Thyroid gland (tissue), 4 donors: ENCODE measurements at regions not wholly inside any gene's neighbourhood (a gene's known extent, or its start where the extent isn't known, plus 50 kb on each side); places are given as distances from the start of the nearest gene placed in this dataset.
"Not testable (repeated sequence)": the region's sequence is repeated elsewhere in the genome, so short reads cannot be mapped to it uniquely, and the experiment has no call there.

Source experiments
- DNase-seq, 2 donors: peaks; one replicate each; pipeline ENCODE4 v3.0.0-alpha.2; 2019
- H3K27ac ChIP-seq, 3 donors: fragments of 200-600 bp; sonication (generic); 1 replicate in 2 of 3; 2 replicates in 1 of 3; pipeline ENCODE4 v1.5.1; 2016 to 2019; ENCODE audit warnings: mild to moderate bottlenecking in 1 of 3, moderate library complexity in 1 of 3
- H3K27me3 ChIP-seq: fragments of 200-600 bp; sonication (generic); one replicate; pipeline ENCODE4 v1.5.1; 2019
- H3K36me3 ChIP-seq, 2 donors: fragments of 200-600 bp; sonication (generic); one replicate each; pipeline ENCODE4 v1.5.1; 2016 to 2019
- H3K4me1 ChIP-seq, 2 donors: fragments of 200-600 bp; sonication (generic); one replicate each; pipeline ENCODE4 v1.5.1; 2017 to 2019
- H3K4me3 ChIP-seq, 3 donors: fragments of 200-600 bp; sonication (generic); replicated peaks in 1 of 3; 1 replicate in 2 of 3; 2 replicates in 1 of 3; pipeline ENCODE4 v1.5.1; 2016; ENCODE audit warnings: mild to moderate bottlenecking in 1 of 3
- H3K9me3 ChIP-seq: fragments of 200-600 bp; sonication (generic); one replicate; pipeline ENCODE4 v1.5.1; 2017
- POLR2A ChIP-seq, 2 donors: fragments of 450-650 bp; IDR thresholded peaks; one replicate each; pipeline ENCODE4 v1.6.1; 2017; ENCODE audit warnings: antibody characterized with exemption in 2 of 2, mild to moderate bottlenecking in 2 of 2, moderate library complexity in 1 of 2
- WGBS, 2 donors: methylation state at CpG; one replicate each; pipeline ENCODE4 v1.1.5; 2017; 5-methylcytosine and 5-hydroxymethylcytosine counted together
- intact Hi-C: fragments of 100-400 bp; cut with DNase I; formaldehyde crosslinking; loops from one replicate; pipeline ENCODE4 v1.15.1; 2023
- TF ChIP-seq, protein P1 (sequence below), 6 experiments: fragments of 200-600 bp in 3 of 6; fragments of 450-650 bp in 3 of 6; sonication (generic) in 3 of 6; IDR thresholded peaks; one replicate each; pipeline ENCODE4 v1.5.1; 2016 to 2019; ENCODE audit warnings: antibody characterized with exemption in 6 of 6, mild to moderate bottlenecking in 2 of 6, inconsistent platforms in 1 of 6, moderate library complexity in 1 of 6

DNA sequence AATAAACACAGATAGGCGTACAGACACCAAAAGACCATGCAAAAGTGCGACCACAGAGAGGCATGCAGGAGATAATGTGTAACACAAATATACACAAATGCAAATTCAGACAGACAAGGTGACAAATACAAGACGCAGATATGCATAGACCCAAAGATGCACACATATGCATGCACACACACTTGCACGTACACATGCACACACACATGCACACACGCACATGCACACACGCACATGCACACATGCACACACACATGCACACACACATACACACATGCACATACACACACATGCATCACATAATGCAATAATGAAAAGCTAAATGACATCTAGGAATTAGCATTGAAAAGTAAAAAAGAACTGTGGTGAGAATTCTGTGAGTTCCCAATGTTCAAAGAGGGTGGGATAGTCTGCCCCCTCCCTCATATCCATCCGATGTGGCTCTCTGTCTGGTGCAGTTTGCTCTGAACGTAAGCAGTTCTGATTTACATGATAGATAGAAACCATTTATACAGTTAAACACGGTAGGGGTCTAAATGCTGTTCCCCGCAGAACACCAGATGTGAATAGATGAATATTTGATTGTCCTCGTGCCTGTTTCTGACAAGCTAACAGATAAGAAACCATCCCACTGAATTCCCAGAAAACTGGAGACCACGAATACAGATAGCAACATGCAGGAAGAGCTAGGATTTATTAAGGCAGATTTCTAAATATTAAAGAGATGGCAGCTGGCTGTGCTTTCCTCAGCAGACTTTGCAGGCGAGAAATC, 186.1 kb downstream of the TMEM114 start:
- no peaks in the 10 kb centered on the region for H3K36me3 ChIP-seq
- no peaks in the 10 kb centered on the region for H3K4me1 ChIP-seq
- WGBS, 2 donors, result 75 to 82% methylated on average over 13 of the region's 13 CpGs
- intact Hi-C loops, result no loop called here
- no peak for DNase-seq
- H3K4me3 ChIP-seq, result no peak overlapping the region
- H3K9me3 ChIP-seq, result no peaks in the 10 kb centered on the region
- no peaks in the 10 kb centered on the region for H3K27me3 ChIP-seq
- H3K27ac ChIP-seq, result no peak overlapping the region
- TF ChIP-seq, protein P1, sequence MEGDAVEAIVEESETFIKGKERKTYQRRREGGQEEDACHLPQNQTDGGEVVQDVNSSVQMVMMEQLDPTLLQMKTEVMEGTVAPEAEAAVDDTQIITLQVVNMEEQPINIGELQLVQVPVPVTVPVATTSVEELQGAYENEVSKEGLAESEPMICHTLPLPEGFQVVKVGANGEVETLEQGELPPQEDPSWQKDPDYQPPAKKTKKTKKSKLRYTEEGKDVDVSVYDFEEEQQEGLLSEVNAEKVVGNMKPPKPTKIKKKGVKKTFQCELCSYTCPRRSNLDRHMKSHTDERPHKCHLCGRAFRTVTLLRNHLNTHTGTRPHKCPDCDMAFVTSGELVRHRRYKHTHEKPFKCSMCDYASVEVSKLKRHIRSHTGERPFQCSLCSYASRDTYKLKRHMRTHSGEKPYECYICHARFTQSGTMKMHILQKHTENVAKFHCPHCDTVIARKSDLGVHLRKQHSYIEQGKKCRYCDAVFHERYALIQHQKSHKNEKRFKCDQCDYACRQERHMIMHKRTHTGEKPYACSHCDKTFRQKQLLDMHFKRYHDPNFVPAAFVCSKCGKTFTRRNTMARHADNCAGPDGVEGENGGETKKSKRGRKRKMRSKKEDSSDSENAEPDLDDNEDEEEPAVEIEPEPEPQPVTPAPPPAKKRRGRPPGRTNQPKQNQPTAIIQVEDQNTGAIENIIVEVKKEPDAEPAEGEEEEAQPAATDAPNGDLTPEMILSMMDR (IDR thresholded peaks at IDR 0.05), result no peak
- no peak for TF ChIP-seq POLR2A (IDR thresholded peaks at IDR 0.05)

DNA sequence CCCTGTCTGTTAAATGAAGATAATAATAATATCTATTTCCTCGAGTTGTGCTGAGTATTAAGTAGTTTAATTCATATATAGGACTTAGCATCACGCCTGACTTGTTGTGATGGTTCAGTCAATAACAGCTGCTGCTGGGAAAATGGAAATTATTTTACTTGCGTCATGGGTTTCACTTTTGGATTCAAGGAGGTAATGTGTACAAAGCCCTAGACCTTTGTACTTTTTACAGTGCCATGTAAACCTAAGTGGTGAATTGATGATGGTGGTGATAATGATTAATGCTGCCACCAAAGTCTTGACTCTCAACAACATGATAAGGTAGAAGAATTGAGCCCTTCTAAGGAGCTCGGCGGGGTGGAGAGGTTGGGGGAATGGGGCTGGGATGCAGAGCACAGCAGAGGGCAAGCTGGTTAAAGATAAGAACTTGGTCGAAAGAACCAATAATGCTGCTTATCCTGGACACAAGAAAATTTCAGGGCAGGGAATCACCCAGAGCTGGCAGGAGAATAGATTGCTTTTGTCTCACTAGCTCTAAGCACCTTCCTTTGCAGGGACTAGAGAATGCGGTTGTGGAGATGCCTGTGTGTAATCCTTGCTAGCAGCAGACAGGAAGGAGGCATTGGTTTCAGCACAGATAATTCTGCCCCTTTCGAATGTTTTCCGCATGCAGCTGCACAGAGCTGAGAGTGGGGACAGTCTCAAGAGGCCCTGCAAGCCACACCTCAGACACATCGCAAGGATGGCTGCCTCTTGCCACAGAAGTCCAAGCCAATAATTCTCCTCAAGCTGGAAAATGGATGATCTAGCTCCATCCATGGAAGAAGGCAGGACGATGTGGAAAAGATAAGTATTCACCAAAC, 187.1 kb downstream of the TMEM114 start:
- no peaks in the 10 kb centered on the region for H3K36me3 ChIP-seq
- TF ChIP-seq, protein P1 (IDR thresholded peaks at IDR 0.05), result no peak
- TF ChIP-seq POLR2A (IDR thresholded peaks at IDR 0.05), result no peak
- no peaks in the 10 kb centered on the region for H3K27me3 ChIP-seq
- WGBS, 2 donors, result 54 to 64% methylated on average over 11 of the region's 11 CpGs
- no peak for DNase-seq
- H3K27ac ChIP-seq, result no peak overlapping the region
- H3K9me3 ChIP-seq, result no peaks in the 10 kb centered on the region
- H3K4me1 ChIP-seq, result no peaks in the 10 kb centered on the region
- no peak overlapping the region for H3K4me3 ChIP-seq
- intact Hi-C loops, result no loop called here

DNA sequence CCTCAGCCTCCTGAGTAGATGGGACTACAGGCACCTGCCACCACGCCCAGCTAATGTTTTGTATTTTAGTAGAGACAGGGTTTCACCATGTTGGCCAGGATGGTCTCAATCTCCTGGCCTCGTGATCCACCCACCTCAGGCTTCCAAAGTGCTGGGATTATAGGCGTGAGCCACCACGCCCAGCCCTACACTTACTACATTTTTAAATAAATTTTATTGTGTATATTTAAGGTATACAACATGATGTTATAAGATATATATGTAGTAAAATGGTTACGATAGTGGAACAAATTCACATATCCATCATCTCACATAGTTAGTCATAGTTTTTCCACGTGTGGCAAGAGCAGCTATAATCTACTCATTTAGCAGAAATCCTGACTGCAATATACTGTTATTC, 189.6 kb downstream of the TMEM114 start:
- intact Hi-C loops, H3K4me3 ChIP-seq, DNase-seq, H3K27me3 ChIP-seq, H3K4me1 ChIP-seq, H3K9me3 ChIP-seq, H3K36me3 ChIP-seq, H3K27ac ChIP-seq: not testable (repeated sequence)
- WGBS, 2 donors, result 77 to 88% methylated on average over 6 of the region's 6 CpGs

DNA sequence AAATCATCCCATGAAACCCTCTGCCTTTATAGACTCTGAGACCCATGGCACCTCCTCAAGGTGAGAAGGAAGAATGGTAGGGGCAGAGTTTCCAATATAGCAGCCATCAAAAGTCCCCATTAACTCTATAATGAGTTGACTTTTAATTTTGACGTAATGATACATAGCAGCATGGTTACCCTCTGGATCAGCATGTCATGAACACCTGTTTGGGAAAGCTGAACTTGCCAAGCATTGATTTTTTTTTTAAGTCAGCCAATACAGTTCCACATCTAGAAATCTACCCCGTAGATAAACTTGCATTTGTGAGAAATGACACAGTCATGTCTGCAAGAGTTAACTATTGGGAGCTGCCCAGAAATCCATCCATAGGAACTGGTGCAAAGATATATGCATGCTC, 191.8 kb downstream of the TMEM114 start:
- no peak for DNase-seq
- Histone ChIP-seq H3K27me3 (no peaks in the 10 kb centered on the region), H3K9me3 (no peaks in the 10 kb centered on the region), H3K4me1 (no peaks in the 10 kb centered on the region), H3K36me3 (no peaks in the 10 kb centered on the region), H3K4me3 (no peak overlapping the region), H3K27ac (no peak overlapping the region)
- whole genome bisulfite sequencing, 2 donors, result 82 to 90% methylated on average over 2 of the region's 2 CpGs
- no peak for TF ChIP-seq POLR2A (IDR thresholded peaks at IDR 0.05)
- TF ChIP-seq, protein P1 (IDR thresholded peaks at IDR 0.05), result no peak
- intact Hi-C loops, result no loop called here

DNA sequence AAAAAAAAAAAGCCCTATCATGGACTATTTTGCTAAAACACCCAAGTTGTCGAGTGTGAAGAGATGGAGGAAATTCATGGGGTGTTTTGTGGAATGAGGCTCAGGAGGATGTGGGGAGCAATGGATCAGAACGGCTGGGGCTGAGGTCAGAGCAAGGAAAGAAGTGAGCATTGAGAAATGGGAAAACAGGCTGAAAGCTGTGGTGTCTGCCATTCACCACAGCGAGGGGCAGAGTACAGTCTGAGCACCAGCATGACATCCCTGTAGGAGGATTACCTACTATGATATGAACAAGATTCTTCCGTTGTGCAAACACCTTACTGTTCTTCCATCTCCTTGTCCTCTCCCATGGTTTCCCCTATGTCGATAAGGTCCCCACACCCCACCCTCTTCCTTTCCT, 193.1 kb downstream of the TMEM114 start:
- no peaks in the 10 kb centered on the region for H3K4me1 ChIP-seq
- no peak overlapping the region for H3K27ac ChIP-seq
- H3K27me3 ChIP-seq, result no peaks in the 10 kb centered on the region
- no peaks in the 10 kb centered on the region for H3K36me3 ChIP-seq
- no peaks in the 10 kb centered on the region for H3K9me3 ChIP-seq
- no peak overlapping the region for H3K4me3 ChIP-seq
- intact Hi-C loops, result no loop called here
- no peak for DNase-seq
- TF ChIP-seq, protein P1 (IDR thresholded peaks at IDR 0.05), result no peak
- no peak for TF ChIP-seq POLR2A (IDR thresholded peaks at IDR 0.05)
- 70 to 78% methylated on average over 5 of the region's 5 CpGs for WGBS, 2 donors
